HG03159 (cell line): ENCODE measurements at regions not wholly inside any gene's neighbourhood (a gene's known extent, or its start where the extent isn't known, plus 50 kb on each side); places are given as distances from the start of the nearest gene placed in this dataset.

Source experiments
- ATAC-seq: cut with Tn5 transposase; IDR thresholded peaks from one replicate; pipeline ENCODE4 v1.9.1; 2021; ENCODE audit warnings: mild to moderate bottlenecking, moderate library complexity; ENCODE audit not compliant: unreplicated experiment

DNA sequence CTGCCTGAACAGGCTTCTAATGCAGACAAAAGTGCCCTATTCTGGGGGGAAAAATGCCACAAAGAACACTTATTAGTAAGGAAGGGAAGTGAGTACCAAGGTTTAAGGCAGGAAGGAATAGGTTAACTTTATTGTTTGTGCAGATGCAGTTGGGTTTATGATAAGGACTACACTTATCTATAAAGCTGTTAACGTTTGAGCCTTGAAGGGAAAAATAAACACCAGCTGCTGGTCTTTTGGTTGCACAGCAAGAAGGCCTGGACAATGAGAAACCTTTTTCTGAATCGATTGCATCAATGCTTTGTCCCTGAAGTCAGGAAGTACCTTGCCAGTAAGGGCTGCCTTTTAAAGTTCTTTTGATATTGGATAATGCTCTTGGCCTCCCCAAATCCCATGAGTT, 407.8 kb downstream of the ATP23 start:
- ATAC-seq, result no peak

- ATAC-seq, result no peak
These were observed 415.4 kb downstream of the ATP23 start for GRCh38 chr12:58356794-58357193.

GRCh38 chr12:58357511-58357910, 416.1 kb downstream of the ATP23 start:
- no peak for ATAC-seq

- ATAC-seq, result no peak
These were observed 417.0 kb downstream of the ATP23 start for GRCh38 chr12:58358369-58358768.

GRCh38 chr12:58359084-58359483, 417.7 kb downstream of the ATP23 start:
- no peak for ATAC-seq

- no peak for ATAC-seq
These were observed 419.7 kb downstream of the ATP23 start for GRCh38 chr12:58361056-58361455.

GRCh38 chr12:58363971-58364370, 422.6 kb downstream of the ATP23 start:
- ATAC-seq, result no peak

DNA sequence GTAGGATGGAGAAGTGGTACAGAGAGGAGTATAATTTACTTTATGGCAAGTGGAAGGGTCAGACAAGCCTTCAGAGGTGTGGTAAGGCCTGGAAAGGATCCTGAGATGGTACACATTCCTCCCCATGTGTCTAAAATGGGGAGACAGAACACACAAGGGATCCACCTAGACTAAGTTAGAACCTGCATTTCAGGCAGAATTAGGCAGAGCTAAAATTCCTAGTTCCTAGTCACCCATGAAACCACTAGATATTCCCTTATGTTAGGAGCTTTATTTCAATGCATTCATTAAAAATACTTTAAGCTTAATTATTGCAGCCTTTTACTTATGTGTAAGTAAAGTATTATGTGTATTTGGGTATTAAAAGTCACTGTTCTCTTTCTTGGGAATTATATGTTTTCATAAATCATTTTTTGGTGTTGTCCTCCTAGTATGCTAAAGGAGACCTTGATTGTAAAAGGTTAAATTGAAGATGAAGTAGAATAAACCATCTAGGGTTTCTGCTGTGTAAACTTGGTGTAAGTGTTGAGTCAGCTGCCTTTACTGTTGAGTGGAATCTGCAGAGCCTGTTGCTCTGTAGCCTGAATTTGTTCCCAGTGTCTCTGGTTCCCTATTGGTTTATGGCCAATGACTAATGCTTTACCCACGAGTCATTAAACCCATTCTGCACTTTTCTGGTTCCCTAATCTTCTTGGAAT, 423.2 kb downstream of the ATP23 start:
- ATAC-seq, result no peak

DNA sequence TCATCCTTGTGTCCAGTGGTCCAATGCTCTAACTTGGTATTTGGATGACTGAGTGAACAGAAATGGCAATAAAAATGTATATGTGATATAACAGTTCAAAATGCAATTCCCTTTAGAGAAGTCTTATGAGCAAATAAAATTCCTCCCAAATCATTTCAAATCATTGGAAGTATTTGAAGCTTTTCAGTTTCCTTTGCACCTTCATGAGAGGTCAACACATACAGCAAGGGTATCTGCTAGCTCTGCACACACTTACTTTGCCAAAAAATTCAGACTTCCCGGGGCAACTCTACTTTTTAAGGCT, 423.7 kb downstream of the ATP23 start:
- ATAC-seq, result no peak

DNA sequence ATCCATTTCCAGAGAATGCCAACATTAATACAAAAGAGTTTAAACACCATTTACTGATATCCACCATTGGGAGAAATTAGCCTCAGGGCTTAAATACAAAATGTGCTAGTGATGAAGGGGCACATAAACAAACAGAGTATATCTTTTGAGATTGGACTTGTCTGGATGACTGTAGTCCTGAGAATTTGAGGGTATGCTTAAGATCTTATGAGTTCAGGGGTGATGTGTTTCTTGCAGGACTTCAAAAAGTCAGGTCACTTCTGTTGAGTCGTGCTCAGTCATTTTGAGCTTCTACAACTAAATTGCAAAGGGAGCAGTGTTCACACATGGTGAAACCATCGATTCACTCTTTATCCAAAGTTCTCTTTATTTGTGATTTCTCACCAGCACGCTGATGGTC, 425.7 kb downstream of the ATP23 start:
- no peak for ATAC-seq

- ATAC-seq, result no peak
These were observed 426.6 kb downstream of the ATP23 start for GRCh38 chr12:58368001-58368400.

- no peak for ATAC-seq
These were observed 428.2 kb downstream of the ATP23 start for GRCh38 chr12:58369576-58369975.

DNA sequence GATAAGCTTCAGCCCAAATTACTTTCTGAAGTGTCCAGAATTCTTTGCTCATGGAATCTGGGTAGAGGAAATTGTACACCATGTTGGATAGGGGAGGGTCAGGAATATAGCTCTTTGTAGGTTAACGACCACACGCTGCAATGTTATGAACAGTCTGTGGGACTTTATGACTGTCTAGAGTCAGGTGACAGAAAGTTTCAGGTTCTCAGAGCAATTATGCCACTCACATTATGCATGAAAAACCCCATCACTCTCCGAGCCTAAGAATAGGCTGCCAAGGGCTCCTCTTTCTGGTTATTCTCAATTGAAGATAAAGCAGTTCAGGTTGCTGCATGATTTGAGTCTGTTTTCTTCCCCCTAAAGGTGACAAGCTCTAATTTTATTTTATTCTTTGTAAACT, 430.9 kb downstream of the ATP23 start:
- ATAC-seq, result peak; percentile 81

DNA sequence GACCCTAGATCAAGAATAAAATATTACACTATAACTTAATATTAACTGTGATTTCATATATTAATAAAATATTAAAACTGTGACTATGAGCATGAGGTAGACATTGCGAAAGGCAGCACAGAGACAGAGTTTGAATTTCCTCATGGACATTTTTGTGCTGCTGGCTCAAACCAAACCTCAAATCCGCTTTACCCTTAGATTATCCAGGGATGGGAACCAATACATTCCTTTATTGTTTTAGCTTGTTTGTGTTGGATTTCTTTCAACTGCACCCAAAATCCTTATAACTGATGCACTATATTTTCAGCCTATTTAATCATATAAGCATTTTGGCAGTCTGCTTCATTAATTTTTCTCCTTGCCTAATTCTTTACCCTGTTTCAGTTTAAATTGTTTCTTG, 436.7 kb downstream of the ATP23 start:
- ATAC-seq, result no peak

DNA sequence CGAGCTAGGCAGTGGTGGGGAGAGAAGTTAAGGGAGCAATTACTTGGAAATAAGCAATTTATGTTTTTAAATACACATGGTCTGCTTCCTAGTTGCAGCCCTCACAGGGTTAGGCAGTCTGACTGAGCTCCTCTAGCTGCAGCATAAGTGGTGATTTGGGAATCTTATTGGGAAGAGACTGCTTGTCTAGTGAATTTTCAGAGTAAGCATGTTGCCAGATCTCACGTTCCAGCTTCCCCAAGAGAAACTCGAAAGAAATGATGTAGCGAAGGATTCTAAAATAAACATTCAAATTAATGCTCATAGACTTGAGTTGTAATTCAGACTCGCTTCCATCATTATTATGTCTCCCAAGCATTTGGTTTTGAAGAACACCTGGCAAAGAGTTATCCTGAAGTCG, 440.2 kb downstream of the ATP23 start:
- ATAC-seq, result no peak

DNA sequence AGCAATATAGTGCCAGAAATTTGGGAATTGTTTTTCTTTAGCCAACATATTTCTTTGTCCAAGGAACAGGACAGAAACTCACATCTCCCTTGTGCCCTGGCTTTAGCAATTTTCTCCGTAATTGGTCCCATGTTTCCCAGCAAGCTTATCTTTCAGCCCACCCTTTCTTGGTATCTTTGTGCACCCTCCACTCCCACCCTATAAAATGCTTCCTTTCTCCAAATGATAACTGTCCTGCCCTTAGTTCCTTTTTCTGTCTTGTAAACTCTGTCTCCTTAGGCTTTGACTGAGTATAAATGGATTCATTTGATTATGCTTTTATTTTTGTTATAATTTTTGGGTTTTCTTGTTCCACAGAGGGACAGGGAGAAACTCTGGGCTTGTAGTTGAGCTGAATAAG, 442.8 kb downstream of the ATP23 start:
- no peak for ATAC-seq

GRCh38 chr12:58386136-58386535, 444.8 kb downstream of the ATP23 start:
- ATAC-seq, result no peak

- no peak for ATAC-seq
These were observed 445.8 kb downstream of the ATP23 start for GRCh38 chr12:58387199-58387598.

DNA sequence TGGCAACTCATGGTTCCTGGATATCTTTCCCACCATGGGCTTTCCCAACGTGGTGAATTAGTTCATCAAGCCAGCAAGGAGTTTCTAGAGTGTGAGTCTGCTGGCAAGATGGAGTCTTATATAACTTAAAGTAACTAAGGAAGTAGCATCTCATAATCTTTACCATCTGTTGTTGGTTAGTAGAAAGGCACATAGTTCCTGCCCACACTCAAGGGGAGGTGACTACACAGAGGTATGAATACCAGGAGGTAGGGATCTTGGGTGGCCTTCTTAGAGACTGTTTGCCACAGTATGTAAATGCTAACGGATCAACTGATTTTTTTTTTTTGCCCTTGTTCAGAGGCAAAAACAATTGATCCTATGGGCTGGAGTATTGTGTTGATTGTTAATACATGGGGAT, 446.9 kb downstream of the ATP23 start:
- ATAC-seq, result no peak

GRCh38 chr12:58393152-58393551, 451.8 kb downstream of the ATP23 start:
- no peak for ATAC-seq

GRCh38 chr12:58395056-58395455, 453.7 kb downstream of the ATP23 start:
- no peak for ATAC-seq

- no peak for ATAC-seq
These were observed 454.1 kb downstream of the ATP23 start for GRCh38 chr12:58395470-58395869.

DNA sequence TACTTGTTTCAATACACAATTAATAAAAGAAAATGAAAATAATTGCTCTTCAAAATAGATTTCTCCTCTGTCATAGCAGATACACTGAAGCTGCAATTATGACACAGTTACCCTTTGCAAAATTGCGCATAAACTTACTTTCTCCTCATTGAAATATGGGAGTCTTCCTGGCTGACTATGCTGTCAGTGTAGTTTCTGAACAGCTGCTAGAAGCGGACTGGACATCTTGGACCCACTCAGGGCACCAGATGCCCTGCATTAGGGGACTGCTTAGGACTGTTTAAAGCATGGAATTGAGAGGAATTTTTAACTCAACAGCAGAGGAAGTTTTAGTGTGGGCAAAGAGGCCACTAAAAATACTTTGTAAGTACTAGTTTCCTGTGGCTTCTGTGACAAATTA, 454.9 kb downstream of the ATP23 start:
- ATAC-seq, result no peak

DNA sequence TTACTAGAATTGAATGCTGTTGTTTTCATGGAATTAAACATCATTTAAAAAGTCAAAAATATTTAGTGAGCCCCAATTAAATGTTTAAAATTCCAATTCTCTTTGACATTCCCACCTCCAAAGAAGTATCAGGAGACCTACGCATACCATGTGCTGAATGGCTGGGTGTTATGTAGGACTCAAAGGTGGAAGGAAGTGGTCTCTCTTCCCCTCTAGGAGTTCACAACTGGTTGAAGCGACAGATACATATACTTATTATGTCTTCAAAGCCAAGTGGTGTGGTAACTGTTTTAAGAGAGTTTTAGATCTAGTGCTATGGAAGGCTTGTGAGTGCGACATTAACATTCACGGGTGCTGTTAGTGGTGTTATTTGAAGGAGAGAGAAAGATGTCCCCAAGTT, 464.0 kb downstream of the ATP23 start:
- no peak for ATAC-seq
